SK-N-SH (cell line): ENCODE measurements at regions not wholly inside any gene's neighbourhood (a gene's known extent, or its start where the extent isn't known, plus 50 kb on each side); places are given as distances from the start of the nearest gene placed in this dataset.

ENCODE experiments used
- CTCF ChIA-PET: fragments of 300-600, 350-600 bp; formaldehyde crosslinking; extraction: SDS; loops from one replicate; lab custom pipeline; 2021; lab: Yijun Ruan, JAX
- POLR2A ChIA-PET: fragments of 350-600 bp; sonication (Branson Sonifier 250); formaldehyde crosslinking; extraction: SDS; loops from one replicate; lab custom pipeline; 2020; ENCODE audit warnings: antibody characterized with exemption, inconsistent platforms; lab: Yijun Ruan, JAX
- DNase-seq: peaks from one replicate; pipeline ENCODE4 v3.0.0; 2012
- H2AFZ ChIP-seq: fragments of 200-600 bp; sonication (generic); 2 replicates; pipeline ENCODE4 v1.8.1; 2016; ENCODE audit warnings: antibody characterized with exemption, mild to moderate bottlenecking, low read depth
- H3F3A ChIP-seq: fragments of 200-600 bp; sonication (generic); replicated peaks from 2 replicates; pipeline ENCODE3; 2016; ENCODE audit warnings: antibody characterized with exemption, mild to moderate bottlenecking; ENCODE audit not compliant: insufficient read depth
- H3K27ac ChIP-seq, 2 experiments: fragments of 200-500 bp in 1 of 2; fragments of 200-600 bp in 1 of 2; sonication (Bioruptor generic) in 1 of 2; sonication (generic), shearing (Covaris generic) in 1 of 2; 2 replicates each; pipeline versions ENCODE4 v1.5.1 to v1.6.1; 2014 to 2016; ENCODE audit warnings: low read depth in 2 of 2, inconsistent platforms in 1 of 2, low read length in 1 of 2, mild to moderate bottlenecking in 1 of 2, mixed read lengths in 1 of 2
- H3K27me3 ChIP-seq: fragments of 200-600 bp; sonication (generic), shearing (Covaris generic); 2 replicates; pipeline ENCODE4 v1.6.1; 2016; ENCODE audit warnings: mixed run types; ENCODE audit not compliant: insufficient read depth
- H3K36me3 ChIP-seq, 2 experiments: fragments of 200-500 bp in 1 of 2; fragments of 200-600 bp in 1 of 2; sonication (Bioruptor generic) in 1 of 2; sonication (generic) in 1 of 2; replicated peaks in 1 of 2; 2 replicates each; pipeline versions ENCODE3 to v1.5.1; 2014 to 2016; ENCODE audit warnings: low read length in 1 of 2, mild to moderate bottlenecking in 1 of 2; ENCODE audit not compliant: insufficient read depth in 2 of 2, control insufficient read depth in 1 of 2
- H3K4me1 ChIP-seq, 2 experiments: fragments of 200-500 bp in 1 of 2; fragments of 200-600 bp in 1 of 2; sonication (Bioruptor generic) in 1 of 2; sonication (generic), shearing (Covaris generic) in 1 of 2; 2 replicates each; pipeline versions ENCODE4 v1.5.1 to v1.6.1; 2014 to 2016; ENCODE audit warnings: low read depth in 1 of 2, low read length in 1 of 2, mixed run types in 1 of 2; ENCODE audit not compliant: insufficient read depth in 2 of 2, control insufficient read depth in 1 of 2
- H3K4me2 ChIP-seq: fragments of 200-600 bp; sonication (generic), shearing (Covaris generic); 2 replicates; pipeline ENCODE4 v1.6.1; 2017; ENCODE audit warnings: mixed run types
- H3K4me3 ChIP-seq, 2 experiments: fragments of 200-500 bp in 1 of 2; fragments of 200-600 bp in 1 of 2; sonication (Bioruptor generic) in 1 of 2; sonication (generic), shearing (Covaris generic) in 1 of 2; 2 replicates each; pipeline versions ENCODE4 v1.5.1 to v1.8.1; 2014 to 2016; ENCODE audit warnings: low read depth in 2 of 2, inconsistent platforms in 1 of 2, low read length in 1 of 2, mild to moderate bottlenecking in 1 of 2, mixed read lengths in 1 of 2, moderate library complexity in 1 of 2
- H3K79me2 ChIP-seq: fragments of 200-600 bp; sonication (generic); 2 replicates; pipeline ENCODE4 v1.8.1; 2017; ENCODE audit warnings: mild to moderate bottlenecking; ENCODE audit not compliant: insufficient read depth
- H3K9ac ChIP-seq: fragments of 200-600 bp; sonication (generic); 2 replicates; pipeline ENCODE4 v1.6.1; 2017; ENCODE audit warnings: mixed run types
- H3K9me2 ChIP-seq: fragments of 200-600 bp; sonication (generic); 2 replicates; pipeline ENCODE4 v1.6.1; 2017; ENCODE audit warnings: mixed run types
- H3K9me3 ChIP-seq: fragments of 200-600 bp; sonication (generic); 2 replicates; pipeline ENCODE4 v1.6.1; 2017; ENCODE audit warnings: mixed run types, mild to moderate bottlenecking, moderate library complexity
- H4K20me1 ChIP-seq: fragments of 200-600 bp; sonication (generic); 2 replicates; pipeline ENCODE4 v1.6.1; 2017; ENCODE audit warnings: mild to moderate bottlenecking, mixed run types; ENCODE audit not compliant: insufficient read depth
- ELF1 ChIP-seq: IDR thresholded peaks from 2 replicates; pipeline ENCODE4 v1.4.0; 2012
- EP300 ChIP-seq, 2 experiments: IDR thresholded peaks; 2 replicates each; pipeline versions ENCODE4 v1.4.0 to v1.6.1; 2012; ENCODE audit warnings: borderline replicate concordance in 1 of 2, low read depth in 1 of 2, low read length in 1 of 2
- EZH2phosphoT487 ChIP-seq: fragments of 200-600 bp; sonication (generic); IDR thresholded peaks from 2 replicates; pipeline ENCODE4 v1.6.1; 2017; ENCODE audit warnings: low read depth, mixed run types, mild to moderate bottlenecking, antibody characterized with exemption, moderate library complexity, borderline replicate concordance
- FOSL2 ChIP-seq: IDR thresholded peaks from 2 replicates; pipeline ENCODE4 v1.4.0; 2012; ENCODE audit warnings: low read depth, mild to moderate bottlenecking, moderate library complexity, borderline replicate concordance
- GABPA ChIP-seq: IDR thresholded peaks from 2 replicates; pipeline ENCODE4 v1.4.0; 2012; ENCODE audit warnings: low read depth, mild to moderate bottlenecking
- JUND ChIP-seq: IDR thresholded peaks from 2 replicates; pipeline ENCODE4 v1.4.0; 2012
- NRF1 ChIP-seq: IDR thresholded peaks from 2 replicates; pipeline ENCODE4 v1.6.1; 2012; ENCODE audit warnings: low read depth, mild to moderate bottlenecking, low read length
- POLR2AphosphoS5 ChIP-seq: IDR thresholded peaks from 2 replicates; pipeline ENCODE4 v1.6.1; 2012; ENCODE audit warnings: low read depth, low read length
- RAD21 ChIP-seq: IDR thresholded peaks from 2 replicates; pipeline ENCODE4 v1.6.1; 2012; ENCODE audit warnings: mild to moderate bottlenecking, low read length
- RCOR1 ChIP-seq: fragments of 150-350 bp; IDR thresholded peaks from 2 replicates; pipeline ENCODE4 v1.6.1; 2017; ENCODE audit warnings: antibody characterized with exemption, low read length
- RFX5 ChIP-seq: IDR thresholded peaks from 2 replicates; pipeline ENCODE4 v1.6.1; 2012; ENCODE audit warnings: mild to moderate bottlenecking, improper control_type of control experiment, low read length
- SMC3 ChIP-seq: IDR thresholded peaks from 2 replicates; pipeline ENCODE4 v1.6.1; 2012; ENCODE audit warnings: low read depth, low read length, improper control_type of control experiment
- TEAD4 ChIP-seq: IDR thresholded peaks from 2 replicates; pipeline ENCODE4 v1.4.0; 2012; ENCODE audit warnings: mild to moderate bottlenecking, borderline replicate concordance; ENCODE audit not compliant: insufficient read depth
- WGBS: methylation state at CpG from one replicate; pipeline ENCODE4 v1.1.6; 2017; ENCODE audit warnings: low lambda C conversion rate; 5-methylcytosine and 5-hydroxymethylcytosine counted together
- TF ChIP-seq, protein P1 (sequence below): fragments of 150-350 bp; IDR thresholded peaks from 2 replicates; pipeline ENCODE4 v1.6.1; 2017; ENCODE audit warnings: antibody characterized with exemption, low read length, low read depth, borderline replicate concordance
- TF ChIP-seq, protein P2 (sequence below): IDR thresholded peaks from 2 replicates; pipeline ENCODE4 v1.4.0; 2012; ENCODE audit warnings: low read depth, borderline replicate concordance
- TF ChIP-seq, protein P3 (sequence below): IDR thresholded peaks from 2 replicates; pipeline ENCODE4 v1.6.1; 2012; ENCODE audit warnings: mild to moderate bottlenecking, low read depth, low read length, moderate library complexity
- TF ChIP-seq, protein P4 (sequence below): fragments of 150-350 bp; IDR thresholded peaks from 2 replicates; pipeline ENCODE4 v1.6.1; 2016; ENCODE audit warnings: mild to moderate bottlenecking, low read depth, low read length
- TF ChIP-seq, protein P5 (sequence below): IDR thresholded peaks from 2 replicates; pipeline ENCODE4 v1.4.0; 2012; ENCODE audit warnings: low read depth
- TF ChIP-seq, protein P6 (sequence below): IDR thresholded peaks from 2 replicates; pipeline ENCODE4; 2012

DNA sequence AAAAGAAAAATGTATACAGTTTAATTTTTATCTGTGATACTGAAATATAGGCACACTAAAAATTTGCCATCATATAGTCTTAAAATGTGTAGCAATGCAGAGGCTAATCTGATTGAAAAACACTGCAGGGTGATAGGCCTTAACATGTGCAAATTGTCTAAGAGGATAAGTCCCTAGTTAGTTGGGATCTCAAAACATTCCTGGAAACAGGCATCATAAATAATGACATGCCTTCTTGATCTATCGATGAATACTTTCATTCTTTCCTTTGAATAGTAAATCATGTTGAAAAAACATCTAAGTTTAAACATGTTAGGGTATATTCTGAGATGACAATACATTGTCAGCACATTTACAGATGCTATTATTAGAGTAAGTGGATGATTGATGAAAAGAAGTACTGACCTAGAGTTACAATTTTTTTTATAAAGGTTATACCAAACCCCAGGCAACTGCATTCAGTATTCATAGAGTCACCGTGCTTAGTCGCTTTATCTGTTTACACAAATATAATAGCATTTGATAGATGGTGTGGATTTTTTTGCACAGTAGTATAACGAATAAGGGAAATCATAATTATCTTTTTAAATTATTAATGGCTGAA is 668.2 kb upstream of the ADGRL3 start:
- POLR2A ChIA-PET = no interaction called here

DNA sequence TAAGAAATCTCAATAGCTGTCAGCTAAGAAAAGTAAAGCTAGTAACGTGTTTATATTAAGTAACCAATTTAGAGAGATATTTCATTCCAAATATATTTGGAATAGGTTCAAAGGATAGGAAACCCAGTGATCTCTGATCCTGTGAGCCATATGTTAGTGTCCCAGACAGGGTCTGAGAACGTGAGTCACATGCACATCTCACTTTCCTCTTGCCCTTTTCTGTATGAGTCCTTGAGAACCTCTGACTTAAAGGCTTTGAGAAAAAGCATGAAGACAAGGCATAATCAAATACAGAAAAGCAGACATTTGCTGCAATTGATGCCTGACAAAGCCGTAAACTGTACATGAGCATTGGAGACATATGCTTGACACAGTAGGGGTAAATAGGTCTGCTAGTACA is 655.1 kb upstream of the ADGRL3 start:
- no peaks in the 10 kb centered on the region for H3K36me3 ChIP-seq
- H3K9me2 ChIP-seq = no peaks in the 10 kb centered on the region
- WGBS = 2% methylated on average over 3 of the region's 3 CpGs
- no peak for DNase-seq
- H3K9ac ChIP-seq = no peak overlapping the region
- H4K20me1 ChIP-seq = no peaks in the 10 kb centered on the region
- H3F3A ChIP-seq = no peaks in the 10 kb centered on the region
- no peaks in the 10 kb centered on the region for H3K27me3 ChIP-seq
- H3K4me1 ChIP-seq = no peaks in the 10 kb centered on the region
- no peaks in the 10 kb centered on the region for H3K9me3 ChIP-seq
- no peak overlapping the region for H3K4me2 ChIP-seq
- no peak overlapping the region for H2AFZ ChIP-seq
- H3K4me3 ChIP-seq = no peak overlapping the region
- ChIA-PET POLR2A (no interaction called here), CTCF (no interaction called here)
- no peak overlapping the region for H3K27ac ChIP-seq
- H3K79me2 ChIP-seq = no peaks in the 10 kb centered on the region
- TF ChIP-seq, protein P1, sequence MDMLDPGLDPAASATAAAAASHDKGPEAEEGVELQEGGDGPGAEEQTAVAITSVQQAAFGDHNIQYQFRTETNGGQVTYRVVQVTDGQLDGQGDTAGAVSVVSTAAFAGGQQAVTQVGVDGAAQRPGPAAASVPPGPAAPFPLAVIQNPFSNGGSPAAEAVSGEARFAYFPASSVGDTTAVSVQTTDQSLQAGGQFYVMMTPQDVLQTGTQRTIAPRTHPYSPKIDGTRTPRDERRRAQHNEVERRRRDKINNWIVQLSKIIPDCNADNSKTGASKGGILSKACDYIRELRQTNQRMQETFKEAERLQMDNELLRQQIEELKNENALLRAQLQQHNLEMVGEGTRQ = no peak
- TF ChIP-seq GABPA (no peak), EZH2phosphoT487 (no peak), SMC3 (no peak), EP300 (IDR thresholded peaks at IDR 0.05; ENCODE audit: borderline replicate concordance in 1 of 2, low read depth in 1 of 2, low read length in 1 of 2) (no peak), POLR2AphosphoS5 (no peak), FOSL2 (no peak), RFX5 (no peak), ELF1 (no peak)
- TF ChIP-seq, protein P2, sequence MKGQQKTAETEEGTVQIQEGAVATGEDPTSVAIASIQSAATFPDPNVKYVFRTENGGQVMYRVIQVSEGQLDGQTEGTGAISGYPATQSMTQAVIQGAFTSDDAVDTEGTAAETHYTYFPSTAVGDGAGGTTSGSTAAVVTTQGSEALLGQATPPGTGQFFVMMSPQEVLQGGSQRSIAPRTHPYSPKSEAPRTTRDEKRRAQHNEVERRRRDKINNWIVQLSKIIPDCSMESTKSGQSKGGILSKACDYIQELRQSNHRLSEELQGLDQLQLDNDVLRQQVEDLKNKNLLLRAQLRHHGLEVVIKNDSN = no peak
- TF ChIP-seq, protein P3, sequence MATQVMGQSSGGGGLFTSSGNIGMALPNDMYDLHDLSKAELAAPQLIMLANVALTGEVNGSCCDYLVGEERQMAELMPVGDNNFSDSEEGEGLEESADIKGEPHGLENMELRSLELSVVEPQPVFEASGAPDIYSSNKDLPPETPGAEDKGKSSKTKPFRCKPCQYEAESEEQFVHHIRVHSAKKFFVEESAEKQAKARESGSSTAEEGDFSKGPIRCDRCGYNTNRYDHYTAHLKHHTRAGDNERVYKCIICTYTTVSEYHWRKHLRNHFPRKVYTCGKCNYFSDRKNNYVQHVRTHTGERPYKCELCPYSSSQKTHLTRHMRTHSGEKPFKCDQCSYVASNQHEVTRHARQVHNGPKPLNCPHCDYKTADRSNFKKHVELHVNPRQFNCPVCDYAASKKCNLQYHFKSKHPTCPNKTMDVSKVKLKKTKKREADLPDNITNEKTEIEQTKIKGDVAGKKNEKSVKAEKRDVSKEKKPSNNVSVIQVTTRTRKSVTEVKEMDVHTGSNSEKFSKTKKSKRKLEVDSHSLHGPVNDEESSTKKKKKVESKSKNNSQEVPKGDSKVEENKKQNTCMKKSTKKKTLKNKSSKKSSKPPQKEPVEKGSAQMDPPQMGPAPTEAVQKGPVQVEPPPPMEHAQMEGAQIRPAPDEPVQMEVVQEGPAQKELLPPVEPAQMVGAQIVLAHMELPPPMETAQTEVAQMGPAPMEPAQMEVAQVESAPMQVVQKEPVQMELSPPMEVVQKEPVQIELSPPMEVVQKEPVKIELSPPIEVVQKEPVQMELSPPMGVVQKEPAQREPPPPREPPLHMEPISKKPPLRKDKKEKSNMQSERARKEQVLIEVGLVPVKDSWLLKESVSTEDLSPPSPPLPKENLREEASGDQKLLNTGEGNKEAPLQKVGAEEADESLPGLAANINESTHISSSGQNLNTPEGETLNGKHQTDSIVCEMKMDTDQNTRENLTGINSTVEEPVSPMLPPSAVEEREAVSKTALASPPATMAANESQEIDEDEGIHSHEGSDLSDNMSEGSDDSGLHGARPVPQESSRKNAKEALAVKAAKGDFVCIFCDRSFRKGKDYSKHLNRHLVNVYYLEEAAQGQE = no peak
- TF ChIP-seq, protein P4, sequence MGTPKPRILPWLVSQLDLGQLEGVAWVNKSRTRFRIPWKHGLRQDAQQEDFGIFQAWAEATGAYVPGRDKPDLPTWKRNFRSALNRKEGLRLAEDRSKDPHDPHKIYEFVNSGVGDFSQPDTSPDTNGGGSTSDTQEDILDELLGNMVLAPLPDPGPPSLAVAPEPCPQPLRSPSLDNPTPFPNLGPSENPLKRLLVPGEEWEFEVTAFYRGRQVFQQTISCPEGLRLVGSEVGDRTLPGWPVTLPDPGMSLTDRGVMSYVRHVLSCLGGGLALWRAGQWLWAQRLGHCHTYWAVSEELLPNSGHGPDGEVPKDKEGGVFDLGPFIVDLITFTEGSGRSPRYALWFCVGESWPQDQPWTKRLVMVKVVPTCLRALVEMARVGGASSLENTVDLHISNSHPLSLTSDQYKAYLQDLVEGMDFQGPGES = no peak

More for the DNA sequence above, 668.2 kb upstream of the ADGRL3 start:
- H3K9ac ChIP-seq = no peak overlapping the region
- no peaks in the 10 kb centered on the region for H3K27me3 ChIP-seq
- no peak overlapping the region for H3K27ac ChIP-seq
- no peaks in the 10 kb centered on the region for H3K4me1 ChIP-seq
- H3K36me3 ChIP-seq = no peaks in the 10 kb centered on the region
- H3F3A ChIP-seq = no peaks in the 10 kb centered on the region
- no peak overlapping the region for H2AFZ ChIP-seq
- WGBS = 57% methylated on average over 4 of the region's 4 CpGs
- no peak for DNase-seq
- no peaks in the 10 kb centered on the region for H4K20me1 ChIP-seq
- H3K4me2 ChIP-seq = no peak overlapping the region
- CTCF ChIA-PET = no interaction called here
- H3K9me2 ChIP-seq = no peaks in the 10 kb centered on the region
- H3K4me3 ChIP-seq = no peak overlapping the region
- no peaks in the 10 kb centered on the region for H3K79me2 ChIP-seq
- no peaks in the 10 kb centered on the region for H3K9me3 ChIP-seq
- TF ChIP-seq, protein P5, sequence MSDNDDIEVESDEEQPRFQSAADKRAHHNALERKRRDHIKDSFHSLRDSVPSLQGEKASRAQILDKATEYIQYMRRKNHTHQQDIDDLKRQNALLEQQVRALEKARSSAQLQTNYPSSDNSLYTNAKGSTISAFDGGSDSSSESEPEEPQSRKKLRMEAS = no peak
- TF ChIP-seq NRF1 (no peak), TEAD4 (no peak), RAD21 (no peak), POLR2AphosphoS5 (no peak), JUND (no peak), RCOR1 (no peak)
- TF ChIP-seq, protein P6, sequence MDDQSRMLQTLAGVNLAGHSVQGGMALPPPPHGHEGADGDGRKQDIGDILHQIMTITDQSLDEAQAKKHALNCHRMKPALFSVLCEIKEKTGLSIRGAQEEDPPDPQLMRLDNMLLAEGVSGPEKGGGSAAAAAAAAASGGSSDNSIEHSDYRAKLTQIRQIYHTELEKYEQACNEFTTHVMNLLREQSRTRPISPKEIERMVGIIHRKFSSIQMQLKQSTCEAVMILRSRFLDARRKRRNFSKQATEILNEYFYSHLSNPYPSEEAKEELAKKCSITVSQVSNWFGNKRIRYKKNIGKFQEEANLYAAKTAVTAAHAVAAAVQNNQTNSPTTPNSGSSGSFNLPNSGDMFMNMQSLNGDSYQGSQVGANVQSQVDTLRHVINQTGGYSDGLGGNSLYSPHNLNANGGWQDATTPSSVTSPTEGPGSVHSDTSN = no peak
- TF ChIP-seq, protein P4 = no peak
